HUES64 (cell line): ENCODE measurements at regions not wholly inside any gene's neighbourhood (a gene's known extent, or its start where the extent isn't known, plus 50 kb on each side); places are given as distances from the start of the nearest gene placed in this dataset.

Experiments used
- H3K27ac ChIP-seq: 2 replicates; pipeline ENCODE4 v1.7.0; 2013; ENCODE audit warnings: low read depth, low read length, inconsistent platforms
- H3K27me3 ChIP-seq: 2 replicates; pipeline ENCODE4 v1.6.1; 2013; ENCODE audit warnings: mild to moderate bottlenecking, low read length; ENCODE audit not compliant: insufficient read depth
- H3K36me3 ChIP-seq: 2 replicates; pipeline ENCODE4 v1.6.1; 2013; ENCODE audit warnings: mild to moderate bottlenecking, low read length; ENCODE audit not compliant: insufficient read depth
- H3K4me1 ChIP-seq: 2 replicates; pipeline ENCODE4 v1.6.1; 2013; ENCODE audit warnings: mild to moderate bottlenecking, low read length, moderate library complexity; ENCODE audit not compliant: insufficient read depth
- H3K4me3 ChIP-seq: 2 replicates; pipeline ENCODE4 v1.5.1; 2013; ENCODE audit warnings: mild to moderate bottlenecking, low read length, moderate library complexity
- H3K9ac ChIP-seq: 2 replicates; pipeline ENCODE4 v1.6.1; 2013; ENCODE audit warnings: mild to moderate bottlenecking, low read depth, low read length
- H3K9me3 ChIP-seq: 2 replicates; pipeline ENCODE4 v1.6.1; 2013; ENCODE audit warnings: low read depth, low read length; ENCODE audit not compliant: insufficient read depth
- WGBS: fragments of 150-250, 120-280 bp; methylation state at CpG from one replicate; pipeline ENCODE4 v1.1.7; 2013; ENCODE audit warnings: missing lambda C conversion rate; 5-methylcytosine and 5-hydroxymethylcytosine counted together

GRCh38 chr14:99081880-99082279 lies 190.1 kb downstream of the BCL11B start:
- no peaks in the 10 kb centered on the region for H3K4me1 ChIP-seq
- no peak overlapping the region for H3K27ac ChIP-seq
- no peak overlapping the region for H3K4me3 ChIP-seq
- H3K9me3 ChIP-seq: no peaks in the 10 kb centered on the region
- H3K9ac ChIP-seq: no peak overlapping the region
- H3K36me3 ChIP-seq: no peaks in the 10 kb centered on the region
- no peaks in the 10 kb centered on the region for H3K27me3 ChIP-seq
- WGBS: 97% methylated on average over 2 of the region's 2 CpGs

- 70% methylated on average over 17 of the region's 17 CpGs for WGBS
- H3K9me3 ChIP-seq: no peaks in the 10 kb centered on the region
Observed at GRCh38 chr14:99093532-99094517, 178.2 kb downstream of the BCL11B start.

DNA sequence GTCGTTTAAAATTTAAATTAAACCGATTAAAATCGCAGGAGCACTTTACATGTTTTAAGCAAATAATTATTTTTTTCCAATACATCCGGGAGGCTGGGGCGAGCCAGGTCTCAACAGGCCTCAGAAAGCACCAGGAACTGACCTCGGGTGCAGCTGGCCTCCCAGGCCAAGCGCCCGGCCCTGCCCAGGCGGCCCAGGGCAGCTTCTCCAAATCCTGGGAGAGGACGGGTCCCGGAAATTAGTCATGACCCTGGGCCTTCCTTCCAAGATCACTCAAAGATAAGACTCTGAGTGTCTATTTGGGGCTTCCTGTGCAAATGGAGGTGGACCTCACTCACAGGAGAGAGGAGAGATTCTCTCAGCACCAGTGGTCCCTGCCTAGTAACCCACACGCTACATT lies 177.1 kb downstream of the BCL11B start:
- 93% methylated on average over 12 of the region's 12 CpGs for WGBS
- H3K27ac ChIP-seq: no peak overlapping the region
- peaks cover 4% of the 10 kb centered on the region; the same call in 1 of the 2 replicates for H3K4me1 ChIP-seq

More at GRCh38 chr14:99093532-99094517, 178.2 kb downstream of the BCL11B start:
- H3K9ac ChIP-seq: no peak overlapping the region
- H3K36me3 ChIP-seq: no peaks in the 10 kb centered on the region
- peaks cover 4% of the 10 kb centered on the region; the same call in 1 of the 2 replicates for H3K4me1 ChIP-seq
- H3K27me3 ChIP-seq: no peaks in the 10 kb centered on the region
- H3K27ac ChIP-seq: no peak overlapping the region
- H3K4me3 ChIP-seq: no peak overlapping the region

DNA sequence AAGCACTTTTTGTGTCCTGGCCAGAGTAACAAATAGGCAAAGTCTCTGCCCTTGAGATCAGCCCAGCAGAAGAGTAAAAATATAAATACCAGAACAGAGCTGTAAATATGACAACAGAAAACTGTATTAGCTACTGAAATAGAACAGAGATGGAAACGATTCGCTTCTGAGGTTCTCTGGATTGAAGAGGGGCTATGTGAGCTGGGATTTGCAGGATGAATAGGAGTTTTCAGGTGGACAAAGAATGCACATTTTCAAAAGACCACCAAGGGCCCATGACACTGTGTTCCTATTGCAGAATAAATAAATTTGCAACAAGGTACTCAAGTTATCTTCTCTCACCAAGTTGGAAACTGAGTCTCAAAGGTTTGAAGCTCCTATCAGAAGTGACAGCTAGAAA lies 176.6 kb downstream of the BCL11B start:
- Histone ChIP-seq H3K9me3 (no peaks in the 10 kb centered on the region), H3K9ac (no peak overlapping the region), H3K27ac (no peak overlapping the region), H3K4me1 (peaks cover 4% of the 10 kb centered on the region; the same call in 1 of the 2 replicates), H3K4me3 (no peak overlapping the region), H3K36me3 (no peaks in the 10 kb centered on the region), H3K27me3 (no peaks in the 10 kb centered on the region)
- WGBS: 96% methylated on average over 2 of the region's 2 CpGs

More for the DNA sequence above, 177.1 kb downstream of the BCL11B start:
- no peak overlapping the region for H3K9ac ChIP-seq
- no peaks in the 10 kb centered on the region for H3K27me3 ChIP-seq
- H3K9me3 ChIP-seq: no peaks in the 10 kb centered on the region
- no peaks in the 10 kb centered on the region for H3K36me3 ChIP-seq
- no peak overlapping the region for H3K4me3 ChIP-seq

DNA sequence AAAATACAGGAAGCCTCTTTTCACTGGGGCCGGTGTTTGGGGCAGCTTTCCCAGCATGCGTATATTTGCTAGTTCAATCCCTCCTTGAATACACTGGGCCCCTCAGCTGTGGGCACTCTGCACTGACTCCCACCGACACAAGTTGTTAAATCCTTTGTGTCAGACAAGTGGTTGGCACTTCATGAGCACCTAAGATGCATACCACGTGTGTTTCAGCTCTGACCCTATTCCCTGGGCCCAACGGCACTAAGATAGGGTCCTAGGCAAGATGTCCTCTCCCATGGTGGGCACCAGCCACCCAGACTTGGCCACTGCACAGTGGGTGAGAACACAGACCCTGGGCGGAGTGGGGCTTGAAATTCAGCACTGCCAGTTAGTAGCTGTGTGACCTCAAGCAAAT lies 173.8 kb downstream of the BCL11B start:
- H3K27ac ChIP-seq: no peak overlapping the region
- H3K4me1 ChIP-seq: peaks cover 17% of the 10 kb centered on the region
- no peaks in the 10 kb centered on the region for H3K36me3 ChIP-seq
- no peak overlapping the region for H3K4me3 ChIP-seq
- 94% methylated on average over 6 of the region's 6 CpGs for WGBS
- no peaks in the 10 kb centered on the region for H3K27me3 ChIP-seq
- no peaks in the 10 kb centered on the region for H3K9me3 ChIP-seq
- H3K9ac ChIP-seq: no peak overlapping the region

- H3K4me3 ChIP-seq: no peak overlapping the region
- no peak overlapping the region for H3K27ac ChIP-seq
- H3K9me3 ChIP-seq: no peaks in the 10 kb centered on the region
- no peaks in the 10 kb centered on the region for H3K27me3 ChIP-seq
- WGBS: 81% methylated on average over 16 of the region's 16 CpGs
- H3K9ac ChIP-seq: no peak overlapping the region
- H3K4me1 ChIP-seq: peaks cover 13% of the 10 kb centered on the region
- no peaks in the 10 kb centered on the region for H3K36me3 ChIP-seq
Observed at GRCh38 chr14:99099051-99099787, 172.8 kb downstream of the BCL11B start.

GRCh38 chr14:99100497-99101270 lies 171.3 kb downstream of the BCL11B start:
- Histone ChIP-seq H3K27me3 (no peaks in the 10 kb centered on the region), H3K4me3 (no peak overlapping the region), H3K36me3 (no peaks in the 10 kb centered on the region), H3K4me1 (peaks cover 13% of the 10 kb centered on the region), H3K27ac (no peak overlapping the region), H3K9ac (no peak overlapping the region), H3K9me3 (peaks cover 9% of the 10 kb centered on the region)
- 77% methylated on average over 9 of the region's 10 CpGs for WGBS

DNA sequence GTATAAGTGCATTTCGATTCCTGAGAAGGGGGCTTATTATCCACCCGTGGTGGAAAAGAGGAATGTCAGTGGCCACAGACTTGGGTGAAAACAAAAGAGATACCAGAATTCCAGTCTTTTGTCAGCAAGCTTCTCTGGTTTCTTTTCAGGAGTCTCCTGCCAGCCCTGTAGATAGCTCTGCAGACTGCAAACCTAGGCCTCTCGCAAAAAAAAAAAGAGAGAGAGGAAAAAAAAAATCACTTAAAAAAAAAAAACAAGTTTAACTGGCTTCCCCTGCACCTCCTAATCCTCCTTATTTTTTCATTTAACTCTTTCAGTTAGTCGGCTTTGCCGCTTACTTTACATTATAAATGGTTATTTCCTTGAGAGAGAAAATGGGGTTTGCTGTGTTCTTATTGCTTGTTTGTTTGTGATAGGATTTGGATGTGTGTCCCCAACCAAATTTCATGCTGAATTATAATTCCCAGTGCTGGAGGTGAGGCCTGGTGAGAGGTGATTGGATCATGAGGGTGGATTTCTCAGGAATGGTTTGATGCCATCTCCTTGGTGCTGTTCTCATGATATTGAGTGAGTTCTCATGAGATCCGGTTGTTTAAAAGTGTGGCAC lies 170.0 kb downstream of the BCL11B start:
- peaks cover 13% of the 10 kb centered on the region for H3K4me1 ChIP-seq
- H3K36me3 ChIP-seq: no peaks in the 10 kb centered on the region
- H3K9me3 ChIP-seq: peaks cover 12% of the 10 kb centered on the region
- no peak overlapping the region for H3K4me3 ChIP-seq
- no peaks in the 10 kb centered on the region for H3K27me3 ChIP-seq
- H3K27ac ChIP-seq: peak overlapping the region; percentile 47
- H3K9ac ChIP-seq: peak overlapping the region; percentile 20; the same call in 1 of the 2 replicates
- WGBS: 66% methylated on average over 5 of the region's 6 CpGs

DNA sequence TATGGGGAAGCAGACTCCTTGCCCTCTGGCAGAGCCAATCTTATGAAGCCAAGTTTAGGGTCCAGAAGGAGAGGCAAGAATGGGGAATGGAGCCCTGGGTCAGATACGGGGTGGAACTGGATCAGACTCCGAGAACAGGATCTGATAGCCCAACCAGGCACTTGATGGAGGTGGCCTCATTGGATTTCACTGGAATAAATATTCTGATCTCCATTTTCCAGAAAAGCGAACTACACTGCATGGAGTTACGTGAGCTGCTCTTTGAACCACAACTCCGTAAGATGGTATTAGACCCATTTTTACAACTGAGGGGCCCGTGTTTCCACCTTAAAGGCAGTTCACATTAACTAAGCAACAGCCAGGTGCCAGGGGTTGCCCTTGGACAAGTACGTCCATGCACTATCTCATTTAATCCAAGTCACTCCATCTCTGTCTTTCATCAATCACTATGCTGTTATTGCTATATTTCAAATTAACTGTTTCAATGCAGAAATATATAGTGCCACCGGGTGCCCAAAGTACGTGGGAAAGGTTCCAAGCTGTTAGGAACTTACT lies 155.2 kb downstream of the BCL11B start:
- Histone ChIP-seq H3K27me3 (peaks cover 15% of the 10 kb centered on the region; the same call in 1 of the 2 replicates), H3K27ac (no peak overlapping the region), H3K36me3 (no peaks in the 10 kb centered on the region), H3K4me1 (no peaks in the 10 kb centered on the region), H3K9me3 (no peaks in the 10 kb centered on the region), H3K9ac (no peak overlapping the region), H3K4me3 (no peak overlapping the region)
- WGBS: 94% methylated on average over 9 of the region's 9 CpGs

- H3K27me3 ChIP-seq: peaks cover 15% of the 10 kb centered on the region; the same call in 1 of the 2 replicates
- peak overlapping the region; percentile 42; the same call in 1 of the 2 replicates for H3K4me3 ChIP-seq
- 93% methylated on average over 11 of the region's 11 CpGs for WGBS
- no peak overlapping the region for H3K27ac ChIP-seq
- no peaks in the 10 kb centered on the region for H3K9me3 ChIP-seq
- no peak overlapping the region for H3K9ac ChIP-seq
- H3K36me3 ChIP-seq: no peaks in the 10 kb centered on the region
- H3K4me1 ChIP-seq: no peaks in the 10 kb centered on the region
Observed at GRCh38 chr14:99117671-99118045, 154.3 kb downstream of the BCL11B start.
